HG02885 (cell line): ENCODE measurements at regions not wholly inside any gene's neighbourhood (a gene's known extent, or its start where the extent isn't known, plus 50 kb on each side); places are given as distances from the start of the nearest gene placed in this dataset.

Experiments used
- ATAC-seq: cut with Tn5 transposase; IDR thresholded peaks from one replicate; pipeline ENCODE4 v1.9.1; 2021; ENCODE audit warnings: mild to moderate bottlenecking; ENCODE audit not compliant: unreplicated experiment, poor library complexity

- ATAC-seq, result no peak
These were observed 58.7 kb upstream of the SH3RF3 start for GRCh38 chr2:109070290-109070689.

GRCh38 chr2:109069331-109070194, 59.4 kb upstream of the SH3RF3 start:
- no peak for ATAC-seq

GRCh38 chr2:109068811-109069210, 60.2 kb upstream of the SH3RF3 start:
- no peak for ATAC-seq

GRCh38 chr2:109067631-109068125, 61.3 kb upstream of the SH3RF3 start:
- no peak for ATAC-seq

GRCh38 chr2:109066917-109067597, 61.9 kb upstream of the SH3RF3 start:
- no peak for ATAC-seq

GRCh38 chr2:109066501-109066900, 62.5 kb upstream of the SH3RF3 start:
- no peak for ATAC-seq

GRCh38 chr2:109065391-109065734, 63.6 kb upstream of the SH3RF3 start:
- no peak for ATAC-seq

GRCh38 chr2:109064660-109065390, 64.2 kb upstream of the SH3RF3 start:
- no peak for ATAC-seq

GRCh38 chr2:109062859-109063700, 65.9 kb upstream of the SH3RF3 start:
- no peak for ATAC-seq

GRCh38 chr2:109062145-109062858, 66.7 kb upstream of the SH3RF3 start:
- no peak for ATAC-seq

GRCh38 chr2:109061736-109062135, 67.3 kb upstream of the SH3RF3 start:
- ATAC-seq, result no peak

GRCh38 chr2:109060496-109060895, 68.5 kb upstream of the SH3RF3 start:
- ATAC-seq, result no peak

- no peak for ATAC-seq
These were observed 69.4 kb upstream of the SH3RF3 start for GRCh38 chr2:109059474-109060165.

- ATAC-seq, result no peak
These were observed 69.8 kb upstream of the EDAR start for GRCh38 chr2:109058802-109059201.

GRCh38 chr2:109058191-109058632, 69.2 kb upstream of the EDAR start:
- no peak for ATAC-seq

- ATAC-seq, result no peak
These were observed 68.7 kb upstream of the EDAR start for GRCh38 chr2:109057686-109058085.

- ATAC-seq, result no peak
These were observed 66.4 kb upstream of the EDAR start for GRCh38 chr2:109055435-109055834.

GRCh38 chr2:109054865-109055264, 65.8 kb upstream of the EDAR start:
- ATAC-seq, result no peak

GRCh38 chr2:109053716-109054115, 64.7 kb upstream of the EDAR start:
- ATAC-seq, result no peak
